GM21786 (cell line): ENCODE measurements at regions not wholly inside any gene's neighbourhood (a gene's known extent, or its start where the extent isn't known, plus 50 kb on each side); places are given as distances from the start of the nearest gene placed in this dataset.
"Not testable (repeated sequence)": the region's sequence is repeated elsewhere in the genome, so short reads cannot be mapped to it uniquely, and the experiment has no call there.

Source experiments
- ATAC-seq: cut with Tn5 transposase; IDR thresholded peaks from one replicate; pipeline ENCODE4 v1.9.1; 2021; ENCODE audit not compliant: unreplicated experiment

DNA sequence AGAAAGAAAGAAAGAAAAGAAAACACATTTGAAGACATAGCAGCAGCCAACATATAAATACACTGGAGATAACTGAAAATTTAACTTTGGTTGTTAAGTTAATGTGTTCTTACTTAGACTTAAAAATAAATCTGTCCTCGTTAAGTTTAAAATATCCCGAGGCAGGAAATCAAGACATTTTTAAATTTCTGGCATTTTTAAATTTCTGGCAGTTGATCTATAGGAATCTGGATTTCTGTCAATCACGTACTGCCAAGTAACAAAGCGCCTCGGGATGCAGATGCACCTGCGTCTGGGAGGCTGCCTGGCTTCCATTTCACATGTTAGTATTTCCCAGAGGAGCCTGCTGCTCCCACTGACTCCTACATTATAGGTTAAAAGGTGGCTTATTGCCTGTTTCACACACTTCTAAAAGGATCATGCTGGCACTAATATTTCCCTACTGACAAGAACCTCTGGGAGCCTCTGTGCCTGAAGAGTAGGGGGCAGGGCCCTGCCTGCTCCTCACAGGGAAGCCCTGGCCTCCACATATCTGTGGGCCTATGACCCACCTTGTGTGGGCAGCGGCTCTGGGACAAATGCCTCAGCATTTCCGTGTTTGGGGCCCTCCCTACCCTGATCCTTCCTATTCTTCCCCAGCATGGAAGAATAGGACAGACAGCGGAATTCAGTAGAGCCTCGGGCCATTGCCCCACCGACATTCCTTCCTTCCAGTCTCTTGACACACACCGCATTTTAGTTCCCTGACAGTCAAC is 62.8 kb upstream of the ATP12A start:
- no peak for ATAC-seq

- peak; percentile 75 for ATAC-seq
Measured at GRCh38 chr13:24618011-24618955, 61.9 kb upstream of the ATP12A start.

DNA sequence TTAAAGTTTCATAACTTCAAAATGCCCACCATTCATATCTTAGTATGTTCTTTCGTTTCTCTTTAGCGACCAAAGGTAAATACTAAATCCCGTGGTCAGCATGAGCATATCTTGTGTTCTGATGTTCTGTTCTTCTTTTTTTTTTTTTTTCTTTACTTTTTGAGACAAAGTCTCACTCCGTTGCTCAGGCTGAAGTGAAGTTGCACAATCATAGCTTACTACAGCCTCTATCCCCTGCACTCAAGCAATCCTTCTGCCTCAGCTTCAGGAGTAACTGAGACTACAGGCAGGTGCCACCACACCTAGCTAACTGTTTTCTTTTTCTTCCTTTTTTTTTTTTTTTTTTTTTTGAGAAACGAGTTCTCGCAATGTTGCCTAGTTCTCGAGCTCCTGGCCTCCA is 60.9 kb upstream of the ATP12A start:
- ATAC-seq, result no peak

- ATAC-seq, result not testable (repeated sequence)
Measured at GRCh38 chr13:24622481-24623148, 57.6 kb upstream of the ATP12A start.

DNA sequence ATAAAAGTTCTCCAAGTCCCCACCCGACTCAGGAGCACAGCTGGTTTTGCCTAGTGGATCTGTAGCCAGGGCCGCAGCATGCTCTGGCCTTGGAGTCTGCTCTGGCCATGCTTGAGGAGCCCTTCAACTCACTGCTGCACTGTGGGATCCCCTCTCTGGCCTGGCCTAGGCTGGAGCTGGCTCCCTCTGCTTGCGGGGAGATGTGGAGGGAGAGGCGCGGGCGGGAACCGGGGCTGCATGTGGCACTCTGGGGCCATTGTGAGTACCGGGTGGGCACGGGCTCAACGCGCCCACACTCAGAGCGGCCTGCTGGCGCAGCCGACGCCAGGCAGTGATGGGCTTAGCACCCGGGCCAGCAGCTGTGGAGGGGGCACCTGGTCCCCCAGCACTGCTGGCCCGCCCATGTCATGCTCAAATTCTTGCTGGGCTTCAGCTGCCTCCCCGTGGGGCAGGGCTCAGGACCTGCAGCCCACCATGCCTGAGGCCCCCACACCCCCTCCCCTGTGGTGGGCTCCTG is 57.0 kb upstream of the ATP12A start:
- ATAC-seq, result no peak

DNA sequence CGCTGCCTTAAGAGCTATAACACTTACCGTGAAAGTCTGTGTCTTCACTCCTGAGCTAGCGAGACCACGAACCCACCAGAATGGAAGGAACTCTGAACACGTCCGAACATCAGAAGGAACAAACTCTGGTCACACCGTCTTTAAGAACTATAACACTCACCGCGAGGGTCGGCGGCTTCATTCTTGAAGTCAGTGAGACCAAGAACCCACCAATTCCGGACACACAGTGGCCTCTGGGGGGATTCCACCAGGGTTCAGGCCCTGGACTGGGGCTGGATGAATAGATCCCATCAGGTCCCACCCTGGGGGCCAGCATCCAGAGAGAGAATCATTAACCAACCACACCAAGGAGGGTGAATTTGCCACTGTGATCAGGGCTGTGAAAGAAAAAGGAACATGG is 55.8 kb upstream of the ATP12A start:
- ATAC-seq, result no peak

DNA sequence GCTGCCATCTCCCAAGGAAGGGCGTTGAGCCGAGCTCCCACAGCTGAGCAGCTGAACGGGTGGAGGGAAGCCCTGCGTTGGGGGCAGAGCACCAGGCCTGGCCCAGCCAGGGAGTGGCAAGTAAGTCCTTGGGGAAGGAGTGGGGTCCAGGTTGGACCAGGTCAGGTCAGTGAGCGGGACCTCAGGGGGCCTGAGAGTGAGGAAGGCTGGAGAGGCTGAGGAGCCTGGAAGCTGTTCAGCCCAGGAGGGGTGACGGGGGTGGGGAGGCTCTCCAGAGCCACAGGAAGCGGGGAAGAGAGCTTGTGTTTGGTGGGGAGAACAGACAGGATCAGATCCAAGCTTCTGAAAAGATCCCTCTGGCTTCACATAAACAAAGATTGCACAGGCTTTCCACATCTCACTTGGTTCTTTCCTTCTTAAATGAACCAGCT is 55.4 kb upstream of the ATP12A start:
- ATAC-seq, result no peak

GRCh38 chr13:24625331-24625731 is 54.9 kb upstream of the ATP12A start:
- ATAC-seq, result no peak

DNA sequence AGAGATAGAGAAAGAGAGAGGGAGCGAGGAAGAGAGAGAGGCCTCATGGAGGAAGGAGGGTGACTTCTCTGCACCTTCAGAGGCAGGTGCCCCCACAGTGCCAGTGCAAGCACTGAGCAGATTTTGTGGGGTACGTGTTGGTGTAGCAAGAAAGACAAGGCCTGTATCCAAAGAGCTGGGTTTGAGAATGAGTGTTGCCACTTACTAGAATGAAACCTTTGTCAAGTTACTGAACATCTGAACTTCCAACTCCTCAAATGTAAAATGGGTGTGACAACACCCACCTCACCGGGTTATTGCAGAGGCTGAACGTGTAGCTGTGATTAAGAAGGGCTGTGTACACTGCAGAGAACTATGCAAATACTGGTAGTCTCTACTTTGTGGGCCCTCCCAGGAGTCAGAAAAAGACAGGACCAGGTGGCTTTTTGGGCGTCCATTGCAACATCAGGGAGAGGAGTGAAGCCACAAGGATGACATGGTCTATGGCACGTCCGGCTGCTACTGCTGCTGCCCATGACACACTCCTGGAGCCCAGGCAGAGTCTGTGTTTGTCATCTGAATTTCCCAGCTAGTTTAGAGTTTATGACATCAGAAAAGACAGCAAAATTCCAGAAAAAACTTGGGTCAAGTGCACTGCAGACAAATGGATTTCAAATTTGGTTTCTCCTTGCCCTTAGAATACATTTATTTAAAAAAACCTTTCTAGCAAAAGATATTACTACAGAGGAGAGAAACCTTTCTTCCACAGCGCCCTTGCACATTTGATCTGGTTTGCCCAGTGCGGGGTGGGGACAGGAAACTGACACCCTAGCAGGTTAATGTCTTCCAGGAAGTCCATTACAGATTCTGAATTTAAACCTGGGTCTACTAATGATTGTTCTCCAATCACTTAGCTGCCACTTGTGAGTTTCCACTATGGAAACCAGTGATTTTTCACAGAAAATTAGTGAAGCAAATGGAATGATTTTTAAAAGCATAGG is 54.0 kb upstream of the ATP12A start:
- no peak for ATAC-seq

- ATAC-seq, result no peak
Measured at GRCh38 chr13:24627090-24627714, 53.0 kb upstream of the ATP12A start.

DNA sequence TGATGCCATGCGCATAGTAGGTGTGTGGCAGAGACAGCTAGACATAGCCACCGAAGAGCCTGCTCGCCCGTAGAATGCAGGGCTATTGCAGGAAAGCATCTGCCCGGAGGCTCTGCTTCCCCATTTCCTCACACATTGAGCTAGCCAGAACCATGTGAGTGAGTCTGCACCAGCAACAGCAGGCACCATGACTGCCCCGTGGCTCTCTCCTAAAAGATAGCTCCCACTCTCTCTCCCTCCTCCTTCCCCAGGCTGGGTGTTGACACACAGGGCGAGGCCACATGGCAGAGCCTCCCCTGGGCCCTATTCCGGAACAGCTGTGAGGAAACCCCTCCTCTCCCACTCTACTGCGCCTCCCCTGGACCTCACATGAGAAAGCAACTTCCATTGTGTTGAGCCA is 52.3 kb upstream of the ATP12A start:
- no peak for ATAC-seq

DNA sequence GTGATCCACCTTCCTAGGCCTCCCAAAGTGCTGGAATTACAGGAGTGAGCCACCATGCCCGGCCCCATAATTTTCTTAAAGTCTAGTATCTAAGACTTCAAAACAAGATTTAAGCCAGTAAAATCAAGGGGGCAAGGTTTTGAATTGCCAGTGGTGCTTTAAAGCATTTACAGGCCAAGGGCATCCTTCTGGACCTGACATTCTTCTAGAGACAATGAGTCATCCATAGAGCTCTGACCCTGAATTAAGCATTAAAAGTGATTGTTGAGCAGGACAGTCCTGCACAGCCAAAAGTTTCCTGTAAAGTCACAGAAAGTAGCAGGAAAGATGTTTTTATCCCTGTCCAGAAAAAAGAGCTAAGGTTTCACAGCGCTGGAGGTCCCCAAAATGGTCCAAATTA is 50.9 kb upstream of the ATP12A start:
- no peak for ATAC-seq

- no peak for ATAC-seq
Measured at GRCh38 chr13:24630121-24630520, 50.1 kb upstream of the ATP12A start.
